ENCODE measurements at regions not wholly inside any gene's neighbourhood (a gene's known extent, or its start where the extent isn't known, plus 50 kb on each side); places are given as distances from the start of the nearest gene placed in this dataset.

DNA sequence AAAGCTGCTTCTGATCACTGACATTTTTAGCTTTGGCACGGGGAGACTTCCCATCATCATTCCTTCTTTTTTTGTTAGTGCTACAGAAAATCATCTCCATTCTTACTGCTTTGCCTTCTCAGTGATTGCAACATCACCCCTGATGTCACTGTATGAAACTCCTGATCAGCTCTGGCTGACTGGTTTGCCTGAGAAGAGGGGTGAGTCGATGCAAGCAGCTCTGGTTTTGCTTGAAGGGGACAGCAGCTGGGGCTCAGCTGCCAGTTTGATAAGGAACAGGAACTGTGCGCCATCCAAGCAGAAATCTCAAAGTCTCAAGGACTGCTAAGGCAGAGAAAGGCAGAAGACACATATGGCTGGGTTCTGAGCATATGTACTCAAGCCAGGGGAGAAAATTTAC lies 808.5 kb upstream of the CELF2 start:
- no peak for TF ChIP-seq EZH2 (IDR thresholded peaks at IDR 0.05; ENCODE audit: low read depth)
- TF ChIP-seq, protein P1, sequence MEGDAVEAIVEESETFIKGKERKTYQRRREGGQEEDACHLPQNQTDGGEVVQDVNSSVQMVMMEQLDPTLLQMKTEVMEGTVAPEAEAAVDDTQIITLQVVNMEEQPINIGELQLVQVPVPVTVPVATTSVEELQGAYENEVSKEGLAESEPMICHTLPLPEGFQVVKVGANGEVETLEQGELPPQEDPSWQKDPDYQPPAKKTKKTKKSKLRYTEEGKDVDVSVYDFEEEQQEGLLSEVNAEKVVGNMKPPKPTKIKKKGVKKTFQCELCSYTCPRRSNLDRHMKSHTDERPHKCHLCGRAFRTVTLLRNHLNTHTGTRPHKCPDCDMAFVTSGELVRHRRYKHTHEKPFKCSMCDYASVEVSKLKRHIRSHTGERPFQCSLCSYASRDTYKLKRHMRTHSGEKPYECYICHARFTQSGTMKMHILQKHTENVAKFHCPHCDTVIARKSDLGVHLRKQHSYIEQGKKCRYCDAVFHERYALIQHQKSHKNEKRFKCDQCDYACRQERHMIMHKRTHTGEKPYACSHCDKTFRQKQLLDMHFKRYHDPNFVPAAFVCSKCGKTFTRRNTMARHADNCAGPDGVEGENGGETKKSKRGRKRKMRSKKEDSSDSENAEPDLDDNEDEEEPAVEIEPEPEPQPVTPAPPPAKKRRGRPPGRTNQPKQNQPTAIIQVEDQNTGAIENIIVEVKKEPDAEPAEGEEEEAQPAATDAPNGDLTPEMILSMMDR (conservative IDR thresholded peaks at IDR 0.05) = no peak
- Histone ChIP-seq H3K9me3 (ENCODE audit: insufficient read depth, low read depth) (no peaks in the 10 kb centered on the region), H3K27ac (no peak overlapping the region), H4K20me1 (ENCODE audit: insufficient read depth) (no peaks in the 10 kb centered on the region), H3K4me2 (no peak overlapping the region), H3F3A (ENCODE audit: insufficient read depth, low read depth) (no peaks in the 10 kb centered on the region), H3K4me3 (no peak overlapping the region), H3K9me2 (ENCODE audit: insufficient read depth) (no peaks in the 10 kb centered on the region), H2AFZ (no peak overlapping the region), H3K27me3 (ENCODE audit: insufficient read depth, low read depth) (no peaks in the 10 kb centered on the region), H3K36me3 (ENCODE audit: low read depth) (no peaks in the 10 kb centered on the region), H3K79me2 (ENCODE audit: low read depth) (no peaks in the 10 kb centered on the region), H3K4me1 (replicated peaks; ENCODE audit: insufficient read depth) (no peaks in the 10 kb centered on the region)
- DNase-seq = no peak
- ChIA-PET CTCF (no interaction called here), POLR2A (ENCODE audit: unreplicated experiment) (no interaction called here)
- intact Hi-C loops (cut with micrococcal nuclease; ENCODE audit: unreplicated experiment) = no loop called here
- BruUV-seq (replicated peaks) = no TSS peak

DNA sequence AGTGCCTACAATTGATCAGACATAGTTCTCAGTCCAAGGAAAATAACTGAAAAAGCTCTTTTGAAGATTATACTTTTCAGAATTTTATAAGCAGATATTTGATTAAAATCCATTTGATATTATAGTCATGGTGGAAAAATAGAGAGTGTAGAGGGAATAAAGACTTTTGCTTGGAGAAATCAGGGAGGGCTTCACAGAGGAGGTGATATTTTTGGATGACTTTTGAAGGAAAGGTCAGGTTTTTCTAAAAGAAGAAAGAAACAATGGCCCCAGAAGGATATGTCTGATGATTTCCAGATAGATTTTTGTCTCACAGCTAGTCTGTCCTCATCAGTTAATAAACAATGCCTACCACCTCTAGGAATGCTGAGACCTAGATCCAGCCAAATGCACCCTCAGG lies 806.3 kb upstream of the CELF2 start:
- H3F3A ChIP-seq (ENCODE audit: insufficient read depth, low read depth) = no peaks in the 10 kb centered on the region
- H4K20me1 ChIP-seq (ENCODE audit: insufficient read depth) = no peaks in the 10 kb centered on the region
- intact Hi-C loops (cut with micrococcal nuclease; ENCODE audit: unreplicated experiment) = no loop called here
- POLR2A ChIA-PET (ENCODE audit: unreplicated experiment) = no interaction called here
- TF ChIP-seq, protein P1 (conservative IDR thresholded peaks at IDR 0.05) = no peak
- no peak for TF ChIP-seq EZH2 (IDR thresholded peaks at IDR 0.05; ENCODE audit: low read depth)
- H3K9me2 ChIP-seq (ENCODE audit: insufficient read depth) = no peaks in the 10 kb centered on the region
- no peak overlapping the region for H3K27ac ChIP-seq
- H2AFZ ChIP-seq = no peak overlapping the region
- H3K4me1 ChIP-seq (replicated peaks; ENCODE audit: insufficient read depth) = no peaks in the 10 kb centered on the region
- no peak overlapping the region for H3K4me3 ChIP-seq
- CTCF ChIA-PET = no interaction called here
- DNase-seq = no peak
- no peaks in the 10 kb centered on the region for H3K79me2 ChIP-seq (ENCODE audit: low read depth)
- no peaks in the 10 kb centered on the region for H3K9me3 ChIP-seq (ENCODE audit: insufficient read depth, low read depth)
- BruUV-seq (replicated peaks) = no TSS peak
- H3K27me3 ChIP-seq (ENCODE audit: insufficient read depth, low read depth) = no peaks in the 10 kb centered on the region
- H3K36me3 ChIP-seq (ENCODE audit: low read depth) = no peaks in the 10 kb centered on the region
- no peak overlapping the region for H3K4me2 ChIP-seq

DNA sequence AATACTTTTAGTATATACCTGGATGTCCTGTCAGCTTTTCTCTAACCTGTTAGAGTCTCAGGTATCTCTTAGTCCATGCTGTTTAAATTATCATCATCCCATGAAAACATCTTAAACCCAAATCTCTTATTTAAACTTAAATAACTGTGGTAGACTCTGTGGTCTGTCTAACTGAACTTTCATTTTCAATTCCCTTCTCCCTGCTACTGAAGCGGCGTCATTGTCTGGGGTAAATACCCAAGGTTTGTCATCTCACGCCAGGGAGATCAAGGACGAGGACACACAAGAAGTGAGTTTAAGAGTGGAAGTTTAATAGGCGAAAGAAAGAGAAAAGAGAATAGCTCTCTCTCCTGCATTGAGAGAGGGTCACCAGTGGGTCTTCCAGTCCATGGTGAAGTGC lies 804.4 kb upstream of the CELF2 start:
- Histone ChIP-seq H3K27ac (no peak overlapping the region), H3K79me2 (ENCODE audit: low read depth) (no peaks in the 10 kb centered on the region), H3K4me2 (no peak overlapping the region), H3K9me3 (ENCODE audit: insufficient read depth, low read depth) (no peaks in the 10 kb centered on the region), H3F3A (ENCODE audit: insufficient read depth, low read depth) (no peaks in the 10 kb centered on the region), H3K27me3 (ENCODE audit: insufficient read depth, low read depth) (no peaks in the 10 kb centered on the region), H2AFZ (no peak overlapping the region), H3K4me3 (no peak overlapping the region), H4K20me1 (ENCODE audit: insufficient read depth) (no peaks in the 10 kb centered on the region), H3K36me3 (ENCODE audit: low read depth) (no peaks in the 10 kb centered on the region), H3K4me1 (replicated peaks; ENCODE audit: insufficient read depth) (no peaks in the 10 kb centered on the region), H3K9me2 (ENCODE audit: insufficient read depth) (no peaks in the 10 kb centered on the region)
- no peak for DNase-seq
- TF ChIP-seq, protein P1 (conservative IDR thresholded peaks at IDR 0.05) = no peak
- no peak for TF ChIP-seq EZH2 (IDR thresholded peaks at IDR 0.05; ENCODE audit: low read depth)
- CTCF ChIA-PET = no interaction called here
- no TSS peak for BruUV-seq (replicated peaks)
- intact Hi-C loops (cut with micrococcal nuclease; ENCODE audit: unreplicated experiment) = no loop called here
- POLR2A ChIA-PET (ENCODE audit: unreplicated experiment) = no interaction called here
